ENCODE measurements at regions not wholly inside any gene's neighbourhood (a gene's known extent, or its start where the extent isn't known, plus 50 kb on each side); places are given as distances from the start of the nearest gene placed in this dataset.
A peak's percentile ranks its signal among the peaks of the same experiment; 100 is the strongest.

GRCh38 chr2:118732432-118732831 is 115.0 kb downstream of the EN1 start:
- POLR2A ChIA-PET (ENCODE audit: low non-redundant PET), result no interaction called here
- no peak for DNase-seq (ENCODE audit: low spot score)
- TF ChIP-seq CTCF (conservative IDR thresholded peaks at IDR 0.05; ENCODE audit: low read depth), result no peak
- CTCF ChIA-PET, result interaction anchor here (1.3 kb wide), 1 partner anchor 123 kb away, joined by 3 read pairs; no protein-coding TSS in a partner anchor
- no peak overlapping the region for H3K27ac ChIP-seq

DNA sequence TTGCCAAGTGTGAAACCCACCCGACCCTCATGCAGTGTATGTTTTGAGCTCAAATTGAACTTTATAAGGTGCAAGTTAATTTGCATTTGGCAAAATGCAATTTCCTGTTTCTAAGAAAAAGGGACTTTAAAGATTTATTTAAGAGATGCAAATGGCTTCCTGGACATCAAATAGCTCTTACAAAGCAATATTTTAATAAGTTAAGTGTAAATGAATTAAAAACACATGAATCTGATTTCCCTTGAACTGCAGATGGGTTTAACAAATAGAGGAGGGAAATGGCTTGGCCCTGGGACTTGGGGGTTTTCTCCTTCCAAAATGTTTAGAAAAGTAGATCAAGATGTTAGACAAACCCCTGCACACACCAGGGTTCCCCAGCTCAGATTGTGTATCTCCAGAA is 116.0 kb downstream of the EN1 start:
- H3K27ac ChIP-seq, result no peak overlapping the region
- no peak for DNase-seq (ENCODE audit: low spot score)
- no peak for TF ChIP-seq CTCF (conservative IDR thresholded peaks at IDR 0.05; ENCODE audit: low read depth)
- CTCF ChIA-PET, result interaction anchor here (0.6 to 0.7 kb wide), 2 partner anchors 684 to 759 kb away, joined by 3 to 4 read pairs; no protein-coding TSS in a partner anchor
- POLR2A ChIA-PET (ENCODE audit: low non-redundant PET), result no interaction called here

DNA sequence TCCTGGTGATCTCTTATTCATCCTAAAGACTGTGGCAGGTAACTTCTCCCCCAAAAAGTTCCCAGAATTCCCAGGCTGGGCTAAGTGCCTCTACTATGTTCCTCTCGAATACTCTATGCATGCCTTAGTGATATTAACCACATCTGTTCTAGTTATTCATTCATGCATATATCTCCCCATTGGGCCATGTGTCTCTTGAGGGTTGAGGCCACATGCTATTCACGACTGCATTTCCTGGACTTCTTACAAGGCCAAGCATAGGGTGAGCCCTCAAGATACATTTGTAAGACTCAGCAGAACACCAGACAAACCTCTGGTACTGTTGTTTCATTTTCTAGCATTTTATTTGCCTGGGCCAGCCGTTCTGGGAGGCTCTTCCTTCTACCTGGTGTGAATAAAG is 117.0 kb downstream of the EN1 start:
- DNase-seq (ENCODE audit: low spot score), result no peak
- no peak overlapping the region for H3K27ac ChIP-seq
- POLR2A ChIA-PET (ENCODE audit: low non-redundant PET), result no interaction called here
- no peak for TF ChIP-seq CTCF (conservative IDR thresholded peaks at IDR 0.05; ENCODE audit: low read depth)
- CTCF ChIA-PET, result no interaction called here

- no peak for TF ChIP-seq CTCF (conservative IDR thresholded peaks at IDR 0.05; ENCODE audit: low read depth)
- CTCF ChIA-PET, result no interaction called here
- DNase-seq (ENCODE audit: low spot score), result no peak
- H3K27ac ChIP-seq, result no peak overlapping the region
- POLR2A ChIA-PET (ENCODE audit: low non-redundant PET), result no interaction called here
Observed at GRCh38 chr2:118729760-118730159, 117.7 kb downstream of the EN1 start.

- ChIA-PET CTCF (no interaction called here), POLR2A (ENCODE audit: low non-redundant PET) (no interaction called here)
- no peak for TF ChIP-seq CTCF (conservative IDR thresholded peaks at IDR 0.05; ENCODE audit: low read depth)
- no peak for DNase-seq (ENCODE audit: low spot score)
- H3K27ac ChIP-seq, result no peak overlapping the region
Observed at GRCh38 chr2:118728984-118729383, 118.5 kb downstream of the EN1 start.

DNA sequence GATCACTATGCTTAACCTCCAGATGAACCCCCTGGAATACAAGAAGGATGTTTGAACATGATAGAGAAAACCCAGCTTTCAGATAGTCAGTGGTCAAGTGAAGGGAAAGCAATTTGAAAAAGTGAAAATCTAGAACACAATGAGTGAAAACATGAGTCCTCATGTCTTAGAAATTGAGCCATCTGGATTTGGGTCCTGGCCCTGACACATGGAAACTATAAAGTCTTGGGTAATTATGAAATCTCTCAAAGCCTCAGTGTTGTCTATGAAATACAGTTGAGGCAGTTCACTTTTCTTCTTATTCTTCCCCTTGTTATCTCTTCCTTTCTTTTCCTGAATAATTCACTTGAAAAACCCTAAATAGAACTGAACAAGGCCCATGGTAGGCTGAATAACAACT is 120.6 kb downstream of the EN1 start:
- ChIA-PET CTCF (interaction anchor here (1.2 kb wide), 1 partner anchor 11 kb away, joined by 3 read pairs; no protein-coding TSS in a partner anchor), POLR2A (ENCODE audit: low non-redundant PET) (no interaction called here)
- H3K27ac ChIP-seq, result no peak overlapping the region
- DNase-seq (ENCODE audit: low spot score), result no peak
- TF ChIP-seq CTCF (conservative IDR thresholded peaks at IDR 0.05; ENCODE audit: low read depth), result no peak

GRCh38 chr2:118723394-118723793 is 124.1 kb downstream of the EN1 start:
- no peak for TF ChIP-seq CTCF (conservative IDR thresholded peaks at IDR 0.05; ENCODE audit: low read depth)
- CTCF ChIA-PET, result interaction anchor here (0.6 kb wide), 2 partner anchors 93 to 133 kb away, joined by 3 read pairs; no protein-coding TSS in a partner anchor
- peak; percentile 67 for DNase-seq (ENCODE audit: low spot score)
- POLR2A ChIA-PET (ENCODE audit: low non-redundant PET), result no interaction called here
- H3K27ac ChIP-seq, result peak overlapping the region; percentile 72

Measured in RWPE1 (cell line).